ENCODE measurements at regions not wholly inside any gene's neighbourhood (a gene's known extent, or its start where the extent isn't known, plus 50 kb on each side); places are given as distances from the start of the nearest gene placed in this dataset.

DNA sequence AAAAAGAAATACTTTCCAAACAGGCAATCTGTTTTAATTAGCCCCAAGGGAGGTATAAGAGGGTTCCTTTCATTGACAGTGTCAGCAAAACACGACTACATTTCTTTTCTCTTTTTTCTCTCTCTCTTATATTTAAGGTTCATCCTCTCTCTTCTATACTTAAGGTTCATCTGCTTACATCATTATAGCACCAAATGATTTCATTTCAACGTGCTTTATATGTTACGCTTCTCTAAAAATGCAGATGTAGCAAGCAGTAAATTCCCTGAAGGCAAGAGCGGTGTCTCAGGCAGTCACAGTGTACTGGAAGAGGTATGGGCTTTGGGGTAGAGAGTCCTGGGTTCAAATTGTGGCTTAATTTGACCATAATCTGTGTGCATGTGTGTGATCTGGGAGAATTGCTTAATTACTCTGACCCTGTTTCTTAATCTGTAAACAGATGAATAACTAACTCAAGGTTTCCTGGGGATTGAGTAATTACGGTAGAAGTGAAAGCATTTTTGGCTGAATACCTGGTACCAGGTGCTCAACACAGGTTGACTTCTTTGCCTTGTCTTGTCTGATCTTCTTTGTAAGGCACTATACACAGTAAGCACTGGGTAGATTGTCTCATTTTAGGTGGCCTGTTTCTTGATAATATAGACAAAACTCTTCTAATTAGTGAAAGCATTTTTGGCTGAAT, 180.8 kb downstream of the SPRY1 start:
- no peak for DNase-seq

- no peak for DNase-seq
Measured at GRCh38 chr4:123578276-123579029, 181.9 kb downstream of the SPRY1 start.

DNA sequence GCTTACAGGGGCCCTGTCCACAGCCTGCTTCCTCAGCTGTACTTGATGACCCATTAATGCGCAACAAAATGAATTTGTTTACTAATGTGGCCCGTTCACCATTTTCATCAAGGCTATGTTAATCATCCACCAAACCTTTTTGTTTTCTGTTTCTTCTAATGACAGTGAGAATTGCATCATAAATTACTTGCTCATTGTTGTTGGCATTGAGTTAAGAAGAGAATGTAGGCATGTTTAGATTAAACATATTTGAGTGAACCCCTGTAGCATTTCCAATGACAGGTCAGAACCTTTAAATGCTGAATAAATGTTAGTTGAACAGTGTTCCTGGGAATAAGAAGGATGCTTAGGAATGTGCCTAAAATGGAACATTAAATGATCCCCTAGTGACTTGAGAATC, 183.4 kb downstream of the SPRY1 start:
- no peak for DNase-seq

GRCh38 chr4:123580981-123581664, 184.5 kb downstream of the SPRY1 start:
- no peak for DNase-seq

- no peak for DNase-seq
Measured at GRCh38 chr4:123581802-123582201, 185.2 kb downstream of the SPRY1 start.

DNA sequence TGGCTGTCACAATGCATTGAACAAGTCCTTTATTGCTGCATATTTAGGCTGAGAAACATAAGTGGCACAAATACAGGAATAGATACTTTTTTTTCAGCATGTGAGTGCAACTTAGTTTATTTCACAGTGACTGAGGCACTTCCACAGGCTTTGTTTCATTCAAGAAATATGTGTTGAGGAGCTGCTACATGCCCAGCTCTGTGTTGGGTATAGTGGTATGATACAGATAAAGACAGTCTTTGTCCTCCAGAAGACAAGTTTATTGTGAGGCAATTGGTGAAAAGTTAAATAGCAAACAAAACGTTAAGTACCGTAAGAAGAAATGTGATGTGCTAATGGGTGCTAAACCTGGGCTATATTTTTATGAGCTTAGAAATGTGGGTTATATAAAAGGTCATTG, 186.4 kb downstream of the SPRY1 start:
- DNase-seq: no peak

DNA sequence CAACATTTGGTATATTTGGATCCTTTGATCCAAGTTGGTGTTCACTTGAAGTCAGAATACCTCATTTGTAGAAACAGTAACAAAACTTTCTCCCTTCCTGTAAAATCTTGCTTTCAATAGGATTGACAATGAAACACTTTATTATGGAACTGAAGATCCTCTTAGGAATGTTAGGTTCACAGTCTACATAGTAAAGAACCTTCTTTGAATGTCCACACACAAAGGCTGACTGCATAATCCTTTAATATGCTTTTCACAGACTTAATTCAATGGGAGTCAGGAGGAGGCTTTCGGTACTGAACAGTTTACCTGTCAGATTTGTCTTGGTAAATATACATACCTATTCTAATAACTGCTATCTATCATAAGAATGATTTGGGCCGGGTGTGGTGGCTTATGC, 188.5 kb downstream of the SPRY1 start:
- DNase-seq: no peak

GRCh38 chr4:123587983-123588494, 191.4 kb downstream of the SPRY1 start:
- DNase-seq: no peak

- no peak for DNase-seq
Measured at GRCh38 chr4:123588631-123589241, 192.1 kb downstream of the SPRY1 start.

- no peak for DNase-seq
Measured at GRCh38 chr4:123589301-123589700, 192.7 kb downstream of the SPRY1 start.

DNA sequence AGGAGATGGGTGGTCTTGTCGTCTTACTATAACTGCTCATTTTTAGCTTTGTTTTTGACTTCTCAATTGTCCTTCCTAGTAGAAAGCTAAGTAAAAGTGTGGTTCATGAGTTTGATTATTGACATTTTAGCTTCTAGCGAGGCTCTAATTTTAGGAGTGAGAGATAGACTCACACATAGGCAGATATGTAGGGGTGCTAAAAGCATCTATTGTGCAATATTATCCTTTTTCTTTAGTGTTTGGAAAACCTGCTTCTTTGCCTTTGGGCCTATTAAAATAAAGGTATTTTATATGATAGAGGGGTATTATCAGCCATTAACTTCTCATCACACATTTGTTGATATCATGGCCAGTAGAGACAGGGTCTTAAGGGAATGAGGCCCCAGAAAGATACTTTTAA, 195.3 kb downstream of the SPRY1 start:
- no peak for DNase-seq

DNA sequence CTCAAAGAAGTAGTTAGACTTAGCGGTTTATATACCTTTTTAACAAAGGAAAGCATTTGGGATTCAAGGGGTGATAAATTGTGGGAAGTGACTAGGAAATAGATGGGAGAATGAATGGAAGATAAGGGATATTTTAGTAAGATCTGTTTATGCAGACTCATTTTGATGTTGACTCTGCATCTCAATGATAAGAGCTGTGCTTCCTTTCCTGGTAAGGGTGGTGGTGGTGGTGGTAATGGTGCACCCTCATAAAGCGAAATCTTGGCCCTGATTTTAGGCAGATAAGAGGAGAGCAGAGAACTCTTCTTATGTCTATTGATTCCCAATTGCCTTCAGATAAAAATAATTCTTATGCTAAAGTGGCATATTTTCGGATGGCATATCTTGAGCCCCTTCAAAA, 197.1 kb downstream of the SPRY1 start:
- DNase-seq: no peak

- DNase-seq: no peak
Measured at GRCh38 chr4:123596805-123597204, 200.2 kb downstream of the SPRY1 start.

DNA sequence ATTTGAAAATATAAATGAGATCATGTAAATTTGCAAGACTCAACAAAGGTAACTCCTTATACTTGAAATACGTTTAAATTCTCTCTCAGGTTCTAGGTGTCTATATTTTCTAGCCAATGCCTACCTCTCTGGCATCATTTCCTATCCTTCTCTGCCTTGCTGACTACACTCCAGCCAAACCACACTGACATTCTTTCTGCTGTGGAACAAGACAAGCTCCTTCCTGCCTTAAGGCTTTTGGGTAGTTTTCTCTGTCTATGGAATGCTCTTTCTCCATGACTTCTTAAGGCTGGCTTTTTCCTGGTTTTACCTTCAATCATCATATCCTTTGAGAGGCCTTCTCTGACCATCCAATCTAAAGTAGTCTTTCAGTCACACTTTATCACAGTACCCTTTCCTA, 201.0 kb downstream of the SPRY1 start:
- no peak for DNase-seq

- DNase-seq: no peak
Measured at GRCh38 chr4:123598331-123598730, 201.7 kb downstream of the SPRY1 start.

DNA sequence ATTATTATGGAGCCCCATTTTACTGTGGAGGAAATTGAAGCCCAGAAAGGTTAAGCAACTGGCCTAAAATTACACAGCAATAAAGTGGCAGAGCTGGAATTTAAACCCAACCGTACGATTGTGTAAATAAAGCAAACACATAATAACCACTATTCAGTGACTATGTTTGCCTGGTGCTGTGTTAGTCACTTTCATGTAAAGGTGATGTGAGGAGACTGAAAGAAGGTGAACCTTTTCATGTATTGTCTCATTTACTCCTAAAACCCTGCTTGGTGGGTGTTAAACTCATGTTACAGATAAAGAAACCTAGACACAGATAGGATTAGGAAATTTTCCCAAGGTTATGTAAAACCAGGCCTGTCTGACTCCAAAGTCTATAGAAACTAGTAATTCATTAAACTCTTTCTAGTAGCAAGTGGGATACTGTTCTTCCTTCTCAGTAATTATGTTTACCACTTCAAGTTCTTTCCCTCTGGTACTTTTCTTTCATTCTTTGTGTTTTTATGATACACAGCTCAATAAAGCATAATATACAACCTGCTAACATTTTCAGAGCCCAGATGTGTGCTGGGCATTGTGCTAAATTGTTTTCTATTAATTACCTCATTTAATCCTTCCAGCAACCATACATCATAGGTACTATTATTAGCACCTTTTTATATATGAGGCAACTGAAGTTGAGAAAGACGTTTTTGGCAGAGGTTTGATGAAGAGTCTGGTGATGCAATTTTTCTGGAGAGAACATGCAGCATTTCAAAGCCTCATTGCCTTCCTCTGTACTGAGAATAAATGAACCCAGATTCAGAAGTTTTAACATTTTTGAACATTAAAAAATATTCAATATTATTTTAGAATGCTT, 202.7 kb downstream of the SPRY1 start:
- DNase-seq: no peak

DNA sequence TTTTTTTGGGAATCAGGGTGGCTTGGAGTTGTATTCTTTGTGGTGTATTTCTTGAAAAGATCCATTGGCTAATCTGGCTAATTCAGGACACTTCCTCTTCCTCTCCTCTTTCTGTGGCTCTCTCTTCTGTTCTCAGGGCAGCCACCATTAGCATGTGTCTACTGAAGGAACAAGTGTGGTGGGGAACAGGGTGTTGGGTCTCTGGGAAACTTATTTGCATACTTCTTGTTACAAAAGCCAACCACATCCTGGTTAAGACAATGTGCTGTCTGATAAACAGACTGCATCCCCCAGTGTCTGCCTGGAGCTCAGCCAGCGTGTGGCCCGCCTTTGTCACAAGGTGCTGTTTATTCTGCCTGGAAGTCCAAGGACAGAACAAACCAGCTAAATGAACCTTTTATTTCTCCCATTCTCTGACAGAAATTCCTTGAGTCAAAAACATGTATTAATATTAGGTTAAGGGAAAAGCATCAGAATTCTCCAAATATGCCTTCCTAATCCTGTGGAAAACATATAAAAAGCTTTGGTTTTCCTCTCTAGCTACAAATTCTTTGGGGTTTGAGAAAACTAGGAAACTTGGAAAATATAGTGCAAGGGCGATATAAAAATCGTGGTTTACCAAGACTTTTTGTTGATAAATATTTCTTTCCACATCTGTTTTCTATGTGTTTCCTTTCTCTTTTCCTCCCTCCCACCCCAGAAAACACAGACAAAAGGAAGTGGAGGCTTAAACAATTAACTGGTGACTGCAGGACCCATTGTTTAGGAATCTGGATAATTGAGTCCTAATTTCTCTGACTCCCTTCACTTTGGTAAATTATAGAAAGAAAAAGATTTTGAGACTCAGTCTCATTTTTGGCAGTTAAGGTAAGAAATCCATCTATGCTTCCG, 203.6 kb downstream of the SPRY1 start:
- peak; percentile 17 to 27 for DNase-seq

DNA sequence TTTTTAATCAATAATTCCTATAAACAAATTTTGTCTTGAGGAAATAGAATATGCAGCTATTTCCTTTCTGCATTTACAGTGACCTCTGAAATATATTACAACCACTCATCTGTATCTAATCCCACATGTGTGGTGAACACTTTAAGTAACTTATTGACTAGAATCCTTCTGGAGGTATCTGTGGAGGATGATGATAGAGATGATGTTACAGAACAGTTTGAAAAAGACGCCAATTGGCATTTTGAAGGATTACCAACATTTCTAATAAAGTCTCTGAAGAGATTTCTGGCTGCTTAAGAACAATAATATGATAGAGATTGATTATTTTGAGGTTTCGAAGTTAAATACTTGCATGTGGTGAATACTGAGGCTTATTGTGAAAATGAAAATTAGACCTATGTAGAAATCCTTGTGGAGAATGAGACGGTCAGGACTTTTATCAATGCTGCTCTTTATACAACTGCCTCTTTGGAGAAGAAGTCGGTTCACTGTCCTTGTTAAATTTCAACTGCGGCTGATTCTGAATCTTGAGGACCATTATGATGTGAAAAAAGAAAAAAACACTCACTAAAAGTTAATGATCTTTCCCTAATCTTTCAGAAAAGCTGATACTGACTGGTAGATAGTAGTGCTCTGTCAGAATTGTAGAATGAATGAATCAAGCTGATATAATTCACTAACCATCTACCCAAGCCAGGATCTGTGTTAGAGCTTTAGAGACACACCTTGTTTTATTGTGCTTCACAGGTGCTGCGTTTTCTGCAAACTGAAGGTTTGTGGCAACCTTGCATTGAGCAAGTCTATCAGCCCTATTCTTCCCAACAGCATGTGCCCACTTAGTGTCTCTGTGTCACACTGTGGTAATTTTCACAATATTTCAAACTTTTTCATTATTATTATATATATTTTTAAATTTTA, 204.7 kb downstream of the SPRY1 start:
- no peak for DNase-seq

GRCh38 chr4:123602007-123602406, 205.4 kb downstream of the SPRY1 start:
- no peak for DNase-seq

- DNase-seq: no peak
Measured at GRCh38 chr4:123603165-123603564, 206.6 kb downstream of the SPRY1 start.
